ENCODE measurements at regions not wholly inside any gene's neighbourhood (a gene's known extent, or its start where the extent isn't known, plus 50 kb on each side); places are given as distances from the start of the nearest gene placed in this dataset.
"Not testable (repeated sequence)": the region's sequence is repeated elsewhere in the genome, so short reads cannot be mapped to it uniquely, and the experiment has no call there.

GRCh38 chr9:30039712-30040111 is 2344.7 kb upstream of the ACO1 start:
- no peak overlapping the region for H3K27ac ChIP-seq
- ChIA-PET POLR2A (ENCODE audit: low non-redundant PET) (no interaction called here), CTCF (interaction anchor here (0.7 kb wide), 1 partner anchor 1043 kb away, joined by 3 read pairs; no protein-coding TSS in a partner anchor)
- no peak for TF ChIP-seq CTCF (conservative IDR thresholded peaks at IDR 0.05; ENCODE audit: low read depth)
- no peak for DNase-seq (ENCODE audit: low spot score)

- CTCF ChIA-PET = no interaction called here
- no peak for DNase-seq (ENCODE audit: low spot score)
- no peak overlapping the region for H3K27ac ChIP-seq
- no peak for TF ChIP-seq CTCF (conservative IDR thresholded peaks at IDR 0.05; ENCODE audit: low read depth)
- POLR2A ChIA-PET (ENCODE audit: low non-redundant PET) = no interaction called here
Measured at GRCh38 chr9:30048396-30048795, 2336.0 kb upstream of the ACO1 start.

GRCh38 chr9:30058463-30058862 is 2326.0 kb upstream of the ACO1 start:
- POLR2A ChIA-PET (ENCODE audit: low non-redundant PET) = no interaction called here
- no peak for TF ChIP-seq CTCF (conservative IDR thresholded peaks at IDR 0.05; ENCODE audit: low read depth)
- no peak for DNase-seq (ENCODE audit: low spot score)
- H3K27ac ChIP-seq = no peak overlapping the region
- CTCF ChIA-PET = no interaction called here

GRCh38 chr9:30060976-30061375 is 2323.5 kb upstream of the ACO1 start:
- H3K27ac ChIP-seq = no peak overlapping the region
- POLR2A ChIA-PET (ENCODE audit: low non-redundant PET) = no interaction called here
- TF ChIP-seq CTCF (conservative IDR thresholded peaks at IDR 0.05; ENCODE audit: low read depth) = no peak
- CTCF ChIA-PET = no interaction called here
- no peak for DNase-seq (ENCODE audit: low spot score)

- TF ChIP-seq CTCF (conservative IDR thresholded peaks at IDR 0.05; ENCODE audit: low read depth) = no peak
- ChIA-PET CTCF (no interaction called here), POLR2A (ENCODE audit: low non-redundant PET) (no interaction called here)
- H3K27ac ChIP-seq = no peak overlapping the region
- DNase-seq (ENCODE audit: low spot score) = no peak
Measured at GRCh38 chr9:30065888-30066287, 2318.6 kb upstream of the ACO1 start.

- DNase-seq (ENCODE audit: low spot score); CTCF ChIA-PET; H3K27ac ChIP-seq; POLR2A ChIA-PET (ENCODE audit: low non-redundant PET): not testable (repeated sequence)
Measured at GRCh38 chr9:30069236-30069635, 2315.2 kb upstream of the ACO1 start.

- DNase-seq (ENCODE audit: low spot score) = no peak
- CTCF ChIA-PET = no interaction called here
- no peak for TF ChIP-seq CTCF (conservative IDR thresholded peaks at IDR 0.05; ENCODE audit: low read depth)
- H3K27ac ChIP-seq = no peak overlapping the region
- POLR2A ChIA-PET (ENCODE audit: low non-redundant PET) = no interaction called here
Measured at GRCh38 chr9:30075022-30075421, 2309.4 kb upstream of the ACO1 start.

Data from RWPE1 (cell line).